ENCODE measurements at regions not wholly inside any gene's neighbourhood (a gene's known extent, or its start where the extent isn't known, plus 50 kb on each side); places are given as distances from the start of the nearest gene placed in this dataset.

DNA sequence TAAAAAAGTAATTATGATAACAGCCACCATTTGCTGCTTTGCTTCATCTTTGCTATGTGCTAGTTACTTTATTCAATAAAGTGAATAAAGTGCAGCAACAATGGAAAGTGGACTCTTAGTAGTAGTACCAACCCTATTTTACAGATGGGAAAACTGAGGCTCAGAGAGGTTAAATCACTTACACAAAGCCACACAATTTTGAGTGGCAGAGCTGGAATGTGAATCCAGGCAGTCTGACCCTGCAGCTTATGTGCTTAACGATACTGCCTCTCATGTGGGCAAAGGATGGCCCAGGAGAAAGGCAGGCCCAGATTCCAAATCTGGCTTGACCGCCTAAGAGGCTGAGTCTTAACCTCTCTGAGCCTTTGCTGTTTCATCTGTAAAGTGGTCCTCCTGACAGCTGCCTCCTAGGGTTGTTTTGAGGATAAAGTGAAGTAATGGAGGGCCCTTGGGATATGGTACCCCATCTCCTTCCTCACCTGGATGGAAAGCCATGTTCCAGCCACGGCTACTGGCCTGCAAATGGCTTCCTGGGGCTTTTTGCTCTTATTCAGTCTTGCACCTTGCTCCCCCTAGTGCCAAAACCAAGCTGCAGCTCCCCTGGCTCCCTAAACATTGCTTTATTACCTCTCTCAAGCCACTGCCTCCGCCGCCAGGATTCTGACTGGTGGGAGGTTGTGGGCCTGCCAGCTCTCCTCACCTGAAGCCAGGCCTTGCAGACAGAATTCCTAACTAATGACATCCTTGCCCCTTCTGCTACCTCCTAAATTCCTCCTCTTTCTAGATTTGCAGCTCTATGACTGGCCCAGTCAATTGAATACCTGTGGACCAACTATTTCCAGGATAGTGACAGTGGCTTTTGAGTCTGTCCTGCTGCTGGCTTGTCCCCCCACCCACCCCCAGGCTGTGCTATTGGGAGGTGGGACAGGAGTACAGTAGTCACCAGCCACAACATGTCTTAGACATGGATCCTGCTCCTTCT is 283.3 kb upstream of the PWP1 start:
- DNase-seq (ENCODE audit: low spot score), result peak; percentile 57

DNA sequence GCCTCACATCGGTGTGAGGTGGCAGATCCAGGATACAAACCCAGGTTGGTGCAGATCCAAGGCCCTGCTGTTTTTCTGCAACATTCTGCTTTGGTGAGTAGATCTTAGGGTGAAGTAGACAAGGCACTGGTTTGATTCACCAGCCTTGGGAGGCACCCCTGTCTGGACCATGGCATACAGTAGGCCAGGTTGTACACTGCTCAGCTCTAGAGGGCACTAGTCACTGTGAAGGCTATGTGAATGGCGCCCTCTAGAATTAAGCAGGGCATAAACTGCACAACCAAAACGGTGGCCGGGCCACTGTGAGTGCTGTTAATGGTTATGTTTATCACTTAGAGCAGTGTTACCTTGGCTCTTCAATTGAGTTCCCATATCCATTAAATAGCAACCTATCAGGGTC is 280.6 kb upstream of the PWP1 start:
- peak; percentile 16 for DNase-seq (ENCODE audit: low spot score)

DNA sequence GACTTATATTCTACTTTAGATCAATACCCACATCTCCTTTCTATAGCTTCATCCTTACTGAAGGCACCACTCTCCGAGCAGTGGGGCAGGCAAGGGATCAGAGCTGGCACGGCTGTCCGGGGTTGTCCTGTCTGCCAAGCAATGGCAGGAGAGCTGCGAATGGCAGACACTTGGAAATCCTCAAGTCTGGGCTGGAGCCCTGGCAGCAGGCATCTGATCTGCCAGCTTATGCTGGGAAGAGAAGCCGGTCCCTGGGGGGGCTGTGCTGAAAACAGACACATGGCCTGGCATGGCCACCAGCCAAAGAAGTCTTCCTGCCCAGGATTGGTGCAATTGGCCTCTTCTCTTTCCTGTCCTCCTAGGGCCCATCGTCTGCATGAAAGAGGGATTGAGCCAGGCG is 280.2 kb upstream of the PWP1 start:
- no peak for DNase-seq (ENCODE audit: low spot score)

DNA sequence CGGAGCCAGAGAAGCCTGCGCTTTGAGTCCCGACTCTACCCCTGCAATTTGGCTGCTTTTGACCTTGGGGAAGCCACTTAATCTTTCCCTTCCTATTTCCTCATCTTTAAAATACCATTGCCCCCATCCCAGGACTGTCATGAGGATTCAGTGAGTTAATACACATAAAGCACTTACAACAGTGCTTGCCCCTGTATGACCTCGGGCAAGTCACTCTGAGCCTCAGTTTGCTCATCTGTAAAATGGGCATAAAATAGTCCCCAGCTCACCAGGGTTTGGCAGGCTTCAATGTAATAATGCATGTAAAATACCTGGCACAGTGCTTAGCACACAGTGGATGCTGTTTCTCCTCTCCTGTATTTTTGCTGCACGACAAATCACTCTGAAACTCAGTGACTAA is 278.7 kb upstream of the PWP1 start:
- no peak for DNase-seq (ENCODE audit: low spot score)

- DNase-seq (ENCODE audit: low spot score), result peak; percentile 84
Observed at GRCh38 chr12:107411792-107412535, 273.6 kb upstream of the PWP1 start.

- peak; percentile 74 for DNase-seq (ENCODE audit: low spot score)
Observed at GRCh38 chr12:107415071-107415470, 270.5 kb upstream of the PWP1 start.

- peak; percentile 85 for DNase-seq (ENCODE audit: low spot score)
Observed at GRCh38 chr12:107415834-107416233, 269.8 kb upstream of the PWP1 start.

DNA sequence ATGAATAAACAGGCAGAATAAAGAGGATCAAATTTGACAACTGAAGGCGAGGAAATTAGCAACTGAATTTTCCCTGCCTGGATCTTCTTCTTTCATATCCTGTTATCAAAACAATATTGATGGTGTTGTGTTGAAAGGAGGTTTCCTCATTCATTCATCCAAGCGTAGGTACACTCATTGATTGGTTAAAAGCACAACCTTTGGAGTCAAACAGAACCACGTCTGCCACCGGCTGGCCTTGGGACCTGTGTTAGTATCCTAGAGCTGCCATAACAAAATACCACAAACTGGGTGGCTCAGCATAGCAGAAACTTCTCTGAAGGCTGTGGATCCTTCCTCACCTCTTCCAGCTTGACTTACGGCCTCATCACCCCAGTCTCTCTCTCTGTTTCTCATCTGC is 268.6 kb upstream of the PWP1 start:
- DNase-seq (ENCODE audit: low spot score), result no peak

DNA sequence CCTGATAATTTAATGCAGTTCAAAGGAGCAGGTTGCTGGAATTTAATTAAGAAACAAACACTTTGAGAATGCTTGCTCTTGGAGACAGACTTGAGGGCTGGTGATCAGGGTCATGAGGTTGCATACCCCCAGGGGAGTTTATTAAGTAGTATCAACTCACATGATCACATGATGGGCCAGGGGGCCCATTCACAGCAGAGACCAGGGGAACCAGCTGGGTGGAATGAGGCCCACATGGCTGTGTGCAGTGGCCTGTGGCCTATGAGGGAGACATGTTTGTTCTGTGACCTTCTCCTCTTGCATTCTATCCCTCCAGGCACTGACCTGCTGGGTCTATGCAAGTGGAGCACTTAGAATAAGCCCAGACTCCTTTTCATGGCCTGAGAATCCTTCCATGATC is 266.6 kb upstream of the PWP1 start:
- no peak for DNase-seq (ENCODE audit: low spot score)

DNA sequence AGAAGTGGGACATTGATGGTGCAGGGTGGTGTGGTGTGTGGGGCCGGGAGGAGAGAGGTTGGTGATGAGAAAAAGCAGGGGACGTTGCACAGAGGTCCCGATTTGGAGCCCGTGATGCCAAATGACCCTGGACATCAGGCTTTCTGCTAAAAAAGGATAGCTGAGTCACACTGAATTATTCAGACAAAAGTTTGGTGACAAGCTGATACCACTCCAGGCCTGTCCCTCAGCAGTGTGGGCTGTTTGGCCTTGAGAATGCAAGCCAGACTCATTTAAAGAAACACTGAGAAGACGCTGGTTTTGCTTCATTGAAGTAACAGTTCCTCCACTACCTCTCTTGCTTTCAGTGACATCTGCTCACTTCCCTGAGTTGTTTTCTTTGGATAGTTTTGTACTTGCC is 262.1 kb upstream of the PWP1 start:
- no peak for DNase-seq (ENCODE audit: low spot score)

- no peak for DNase-seq (ENCODE audit: low spot score)
Observed at GRCh38 chr12:107429006-107429705, 256.4 kb upstream of the PWP1 start.

- no peak for DNase-seq (ENCODE audit: low spot score)
Observed at GRCh38 chr12:107431942-107432341, 253.7 kb upstream of the PWP1 start.

GRCh38 chr12:107435072-107435471 is 250.5 kb upstream of the PWP1 start:
- DNase-seq (ENCODE audit: low spot score), result no peak

DNA sequence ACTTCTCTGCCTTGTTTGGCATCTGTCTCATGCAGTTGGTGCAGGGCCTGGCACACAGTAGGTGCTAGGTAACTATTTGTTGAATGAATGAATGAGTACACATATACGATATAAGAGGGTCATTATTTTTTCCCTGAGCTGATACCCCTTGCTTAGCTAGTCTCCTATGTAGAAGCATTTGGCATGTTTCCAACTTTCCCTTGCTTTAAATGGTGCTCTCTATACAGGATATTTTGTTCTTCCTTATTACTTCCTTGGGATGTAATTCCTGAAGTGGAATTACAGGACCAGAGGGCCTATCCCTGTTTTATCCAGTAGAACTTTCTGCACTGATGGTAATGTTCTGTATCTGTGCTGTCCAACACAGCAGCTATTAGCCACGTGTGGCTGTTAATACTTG is 250.1 kb upstream of the PWP1 start:
- no peak for DNase-seq (ENCODE audit: low spot score)

DNA sequence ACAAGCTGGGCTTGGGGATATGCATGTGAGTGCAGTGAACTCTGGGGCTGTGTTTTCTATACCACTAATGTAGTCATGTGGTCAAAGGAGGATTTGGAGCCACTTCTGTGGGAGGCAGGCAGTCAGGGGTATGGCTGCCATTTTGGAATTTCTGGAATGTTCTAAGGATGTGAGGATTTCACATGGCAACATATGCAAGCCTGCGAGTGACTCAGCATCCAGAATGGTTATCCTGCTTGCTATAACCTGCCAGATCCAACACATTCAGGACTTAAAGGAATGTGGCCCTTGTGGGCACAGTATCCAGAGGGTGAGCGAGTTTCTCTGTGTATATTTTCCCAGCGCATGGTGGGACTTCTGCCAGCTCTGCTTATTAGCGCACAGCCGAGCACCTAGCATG is 249.2 kb upstream of the PWP1 start:
- DNase-seq (ENCODE audit: low spot score), result peak; percentile 61

DNA sequence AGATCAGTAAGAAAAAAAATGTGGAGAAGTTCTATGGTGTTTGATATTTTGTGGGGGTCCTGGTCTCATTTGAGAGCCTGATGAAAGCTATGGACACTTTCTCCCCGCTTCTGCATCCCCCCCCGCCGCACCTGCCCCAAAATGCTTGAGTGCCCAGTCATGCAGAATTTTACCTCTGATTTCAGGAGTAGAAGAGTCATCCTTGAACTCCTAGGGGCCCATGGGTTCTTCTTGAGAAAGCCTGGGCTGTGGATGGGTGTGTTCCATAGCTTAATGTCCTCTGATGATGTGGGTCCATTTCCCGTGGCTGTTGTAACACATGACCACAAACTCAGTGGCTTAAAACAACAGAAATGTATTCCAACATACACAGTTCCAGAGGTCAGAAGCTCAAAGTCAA is 248.8 kb upstream of the PWP1 start:
- DNase-seq (ENCODE audit: low spot score), result no peak

DNA sequence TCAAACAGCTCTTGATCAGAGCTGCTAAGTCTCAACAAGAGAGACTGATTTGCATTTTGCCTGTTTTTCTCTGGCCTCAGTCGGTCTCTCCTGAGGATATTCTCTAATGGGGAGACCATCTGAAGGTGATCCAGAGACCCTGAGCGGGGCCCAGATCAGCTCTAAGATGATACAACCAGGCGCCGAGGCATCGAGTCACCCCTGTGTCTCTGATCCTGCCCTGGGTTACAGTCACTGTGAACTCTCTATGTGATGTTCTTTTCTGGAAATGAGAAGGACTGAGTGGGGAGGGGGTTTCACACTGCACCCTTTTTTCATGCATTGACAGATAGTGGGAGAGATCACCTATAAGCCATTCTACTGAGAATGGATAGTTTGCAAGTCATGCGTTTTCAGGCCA is 247.6 kb upstream of the PWP1 start:
- DNase-seq (ENCODE audit: low spot score), result no peak

GRCh38 chr12:107439026-107439738 is 246.4 kb upstream of the PWP1 start:
- no peak for DNase-seq (ENCODE audit: low spot score)

- no peak for DNase-seq (ENCODE audit: low spot score)
Observed at GRCh38 chr12:107440606-107441005, 245.0 kb upstream of the PWP1 start.

DNA sequence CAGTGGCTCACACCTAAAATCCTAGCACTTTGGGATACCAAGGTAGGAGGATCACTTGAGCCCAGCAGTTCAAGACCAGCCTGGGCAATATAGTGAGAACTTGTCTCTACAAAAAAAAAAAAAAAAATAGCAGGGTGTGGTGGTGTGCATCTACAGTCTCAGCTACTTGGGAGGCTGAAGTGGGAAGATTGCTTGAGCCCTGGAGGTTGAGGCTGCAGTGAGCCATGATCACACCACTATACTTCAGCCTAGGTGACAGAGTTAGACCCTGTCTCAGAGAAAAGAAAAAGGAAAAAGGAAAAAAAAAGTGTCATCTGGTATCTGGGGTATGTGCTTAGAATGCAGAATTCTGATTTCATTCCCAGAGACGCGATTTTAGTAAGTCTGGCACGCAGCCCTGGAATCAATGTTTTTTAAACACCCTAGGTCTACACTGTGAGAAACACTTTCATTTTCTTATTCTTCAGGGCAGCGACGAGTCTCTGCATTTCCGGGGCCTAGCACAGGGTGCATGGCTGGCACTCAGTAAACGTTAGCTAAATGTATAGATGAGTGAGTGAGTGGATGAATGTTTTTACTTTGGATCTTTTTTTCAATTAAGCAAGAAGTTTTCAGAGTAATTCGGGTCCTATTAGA is 243.8 kb upstream of the PWP1 start:
- peak; percentile 42 for DNase-seq (ENCODE audit: low spot score)

GRCh38 chr12:107442326-107442987 is 243.1 kb upstream of the PWP1 start:
- peak; percentile 34 for DNase-seq (ENCODE audit: low spot score)
